BLaER1 (cell line): ENCODE measurements at regions not wholly inside any gene's neighbourhood (a gene's known extent, or its start where the extent isn't known, plus 50 kb on each side); places are given as distances from the start of the nearest gene placed in this dataset.

Experiments used
- H3K27ac ChIP-seq: shearing (Covaris generic); formaldehyde crosslinking; 2 replicates; pipeline ENCODE4 v1.8.1; 2022
- H3K27me3 ChIP-seq: shearing (Covaris generic); formaldehyde crosslinking; 2 replicates; pipeline ENCODE4 v1.8.1; 2022
- H3K36me3 ChIP-seq: shearing (Covaris generic); formaldehyde crosslinking; 2 replicates; pipeline ENCODE4 v1.8.1; 2022
- H3K4me1 ChIP-seq: shearing (Covaris generic); formaldehyde crosslinking; 2 replicates; pipeline ENCODE4 v1.8.1; 2022
- H3K4me2 ChIP-seq: shearing (Covaris generic); formaldehyde crosslinking; 2 replicates; pipeline ENCODE4 v1.8.1; 2022
- H3K4me3 ChIP-seq: shearing (Covaris generic); formaldehyde crosslinking; 2 replicates; pipeline ENCODE4 v1.8.1; 2022
- H3K9ac ChIP-seq: shearing (Covaris generic); formaldehyde crosslinking; 2 replicates; pipeline ENCODE4 v1.8.1; 2022
- H3K9me3 ChIP-seq: shearing (Covaris generic); formaldehyde crosslinking; 2 replicates; pipeline ENCODE4 v1.8.1; 2022
- H4K20me1 ChIP-seq: shearing (Covaris generic); formaldehyde crosslinking; 2 replicates; pipeline ENCODE4 v1.8.1; 2022
- Cebpa-rat ChIP-seq: shearing (Covaris generic); IDR thresholded peaks from 2 replicates; pipeline ENCODE4 v1.8.1; 2022

- no peaks in the 10 kb centered on the region for H3K36me3 ChIP-seq
- H3K27ac ChIP-seq, result no peak overlapping the region
- H3K4me1 ChIP-seq, result peaks cover 7% of the 10 kb centered on the region
- no peaks in the 10 kb centered on the region for H4K20me1 ChIP-seq
- H3K4me3 ChIP-seq, result no peak overlapping the region
- no peaks in the 10 kb centered on the region for H3K27me3 ChIP-seq
- no peak overlapping the region for H3K4me2 ChIP-seq
- no peak for TF ChIP-seq Cebpa-rat
- no peaks in the 10 kb centered on the region for H3K9me3 ChIP-seq
- H3K9ac ChIP-seq, result no peak overlapping the region
Measured at GRCh38 chr15:26176831-26177230, 313.7 kb upstream of the ATP10A start.

DNA sequence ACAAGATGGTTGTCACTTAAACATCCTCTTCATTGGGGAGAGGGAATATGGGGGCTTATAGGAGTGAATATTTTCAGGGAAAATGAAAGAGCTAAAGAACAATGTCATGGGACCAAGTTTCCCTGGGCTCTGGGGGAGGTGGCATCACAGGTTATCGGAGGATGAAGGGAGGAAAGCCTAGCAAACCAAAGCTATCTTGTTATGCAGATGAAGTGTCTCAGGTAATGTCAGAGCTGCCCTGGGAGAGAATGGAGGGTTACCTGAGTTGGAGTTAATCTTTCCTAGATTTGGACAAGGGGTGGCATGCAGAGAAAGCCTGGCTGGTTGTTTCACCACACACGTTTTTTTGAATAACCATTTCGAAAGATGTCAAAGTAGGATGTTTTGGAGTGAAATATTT lies 308.1 kb upstream of the ATP10A start:
- Histone ChIP-seq H3K27me3 (no peaks in the 10 kb centered on the region), H3K27ac (no peak overlapping the region), H3K4me1 (no peaks in the 10 kb centered on the region), H3K4me3 (no peak overlapping the region), H4K20me1 (no peaks in the 10 kb centered on the region), H3K36me3 (no peaks in the 10 kb centered on the region), H3K9me3 (no peaks in the 10 kb centered on the region), H3K9ac (no peak overlapping the region), H3K4me2 (no peak overlapping the region)
- no peak for TF ChIP-seq Cebpa-rat

DNA sequence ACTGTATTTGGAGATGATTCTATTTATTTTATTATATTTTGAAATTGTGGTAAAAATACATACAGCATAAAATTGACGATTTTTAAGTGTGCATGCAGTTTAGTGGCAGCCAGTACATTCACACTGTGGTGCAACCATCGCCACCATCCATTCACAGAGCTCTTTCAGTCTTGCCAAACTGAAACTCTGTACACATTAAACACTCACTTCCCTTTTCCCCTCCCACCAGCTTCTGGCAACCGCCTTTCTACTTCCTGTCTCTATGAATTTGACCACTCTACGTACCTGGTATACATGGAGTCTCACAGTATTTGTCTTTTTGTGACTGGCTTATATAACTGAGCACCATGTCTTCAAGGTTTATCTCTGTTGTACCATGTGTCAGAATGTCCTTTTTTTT lies 303.3 kb upstream of the ATP10A start:
- Histone ChIP-seq H3K27me3 (no peaks in the 10 kb centered on the region), H3K9me3 (no peaks in the 10 kb centered on the region), H4K20me1 (no peaks in the 10 kb centered on the region), H3K9ac (no peak overlapping the region), H3K27ac (no peak overlapping the region), H3K4me2 (no peak overlapping the region), H3K36me3 (no peaks in the 10 kb centered on the region), H3K4me1 (no peaks in the 10 kb centered on the region), H3K4me3 (no peak overlapping the region)
- no peak for TF ChIP-seq Cebpa-rat

DNA sequence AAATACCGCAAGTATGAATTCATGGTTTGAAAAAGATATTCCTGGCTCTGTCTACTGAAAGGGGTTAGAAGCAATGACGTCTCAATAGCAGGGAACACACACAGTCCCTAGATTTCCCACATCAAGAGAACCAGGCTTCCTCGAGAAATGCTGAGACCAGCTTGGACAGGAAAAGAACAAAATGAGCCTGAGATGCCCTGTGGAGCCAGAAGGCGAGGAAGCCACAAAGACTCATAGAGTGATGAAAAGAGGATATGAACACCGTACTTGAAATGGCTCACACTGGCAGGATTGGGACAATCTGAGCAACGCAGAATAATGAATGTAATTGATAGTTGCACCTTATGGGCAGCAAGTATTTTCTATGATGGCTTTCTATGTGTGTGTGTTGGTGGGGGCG lies 302.4 kb upstream of the ATP10A start:
- H3K4me3 ChIP-seq, result no peak overlapping the region
- no peak overlapping the region for H3K27ac ChIP-seq
- no peaks in the 10 kb centered on the region for H4K20me1 ChIP-seq
- H3K4me1 ChIP-seq, result no peaks in the 10 kb centered on the region
- no peaks in the 10 kb centered on the region for H3K36me3 ChIP-seq
- no peaks in the 10 kb centered on the region for H3K27me3 ChIP-seq
- H3K9me3 ChIP-seq, result no peaks in the 10 kb centered on the region
- H3K9ac ChIP-seq, result no peak overlapping the region
- no peak overlapping the region for H3K4me2 ChIP-seq
- no peak for TF ChIP-seq Cebpa-rat

DNA sequence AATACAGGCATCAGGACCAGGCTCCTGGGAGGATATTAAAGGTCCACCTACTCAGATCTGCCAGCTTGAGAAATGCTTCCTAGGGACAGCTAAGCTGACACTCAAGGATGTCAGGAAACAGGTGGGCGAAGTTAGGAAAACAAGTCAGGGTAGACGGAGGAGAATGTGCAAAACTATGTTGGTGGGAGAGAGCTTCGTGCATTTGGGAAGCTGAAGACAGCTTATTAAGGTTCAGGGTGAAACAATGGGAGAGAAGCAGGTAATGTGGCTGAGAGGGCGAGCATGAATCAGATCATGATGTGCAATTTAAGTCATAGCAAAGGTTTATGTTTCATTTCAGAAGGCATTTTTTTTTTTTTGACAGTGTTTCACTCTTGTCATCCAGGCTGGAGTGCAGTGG lies 297.2 kb upstream of the ATP10A start:
- H3K36me3 ChIP-seq, result no peaks in the 10 kb centered on the region
- no peaks in the 10 kb centered on the region for H3K4me1 ChIP-seq
- TF ChIP-seq Cebpa-rat, result no peak
- H4K20me1 ChIP-seq, result no peaks in the 10 kb centered on the region
- no peak overlapping the region for H3K4me3 ChIP-seq
- H3K4me2 ChIP-seq, result no peak overlapping the region
- no peaks in the 10 kb centered on the region for H3K27me3 ChIP-seq
- no peak overlapping the region for H3K9ac ChIP-seq
- no peak overlapping the region for H3K27ac ChIP-seq
- no peaks in the 10 kb centered on the region for H3K9me3 ChIP-seq

GRCh38 chr15:26158176-26158575 lies 295.0 kb upstream of the ATP10A start:
- Histone ChIP-seq H3K9me3 (peaks cover 3% of the 10 kb centered on the region; the same call in 1 of the 2 replicates), H4K20me1 (no peaks in the 10 kb centered on the region), H3K27me3 (no peaks in the 10 kb centered on the region), H3K27ac (no peak overlapping the region), H3K4me1 (no peaks in the 10 kb centered on the region), H3K4me2 (no peak overlapping the region), H3K36me3 (no peaks in the 10 kb centered on the region), H3K4me3 (no peak overlapping the region), H3K9ac (no peak overlapping the region)
- no peak for TF ChIP-seq Cebpa-rat

GRCh38 chr15:26157081-26157480 lies 294.0 kb upstream of the ATP10A start:
- TF ChIP-seq Cebpa-rat, result no peak
- peaks cover 4% of the 10 kb centered on the region; the same call in 1 of the 2 replicates for H3K9me3 ChIP-seq
- H4K20me1 ChIP-seq, result no peaks in the 10 kb centered on the region
- H3K36me3 ChIP-seq, result no peaks in the 10 kb centered on the region
- no peak overlapping the region for H3K9ac ChIP-seq
- H3K4me2 ChIP-seq, result no peak overlapping the region
- H3K4me3 ChIP-seq, result no peak overlapping the region
- H3K27ac ChIP-seq, result no peak overlapping the region
- no peaks in the 10 kb centered on the region for H3K27me3 ChIP-seq
- H3K4me1 ChIP-seq, result no peaks in the 10 kb centered on the region; the same call in 1 of the 2 replicates

GRCh38 chr15:26156051-26156450 lies 292.9 kb upstream of the ATP10A start:
- Histone ChIP-seq H3K9me3 (peaks cover 4% of the 10 kb centered on the region; the same call in 1 of the 2 replicates), H3K27me3 (no peaks in the 10 kb centered on the region), H3K36me3 (no peaks in the 10 kb centered on the region), H3K4me3 (no peak overlapping the region), H3K4me2 (no peak overlapping the region), H4K20me1 (no peaks in the 10 kb centered on the region), H3K9ac (no peak overlapping the region), H3K27ac (no peak overlapping the region), H3K4me1 (no peaks in the 10 kb centered on the region; the same call in 1 of the 2 replicates)
- TF ChIP-seq Cebpa-rat, result no peak

DNA sequence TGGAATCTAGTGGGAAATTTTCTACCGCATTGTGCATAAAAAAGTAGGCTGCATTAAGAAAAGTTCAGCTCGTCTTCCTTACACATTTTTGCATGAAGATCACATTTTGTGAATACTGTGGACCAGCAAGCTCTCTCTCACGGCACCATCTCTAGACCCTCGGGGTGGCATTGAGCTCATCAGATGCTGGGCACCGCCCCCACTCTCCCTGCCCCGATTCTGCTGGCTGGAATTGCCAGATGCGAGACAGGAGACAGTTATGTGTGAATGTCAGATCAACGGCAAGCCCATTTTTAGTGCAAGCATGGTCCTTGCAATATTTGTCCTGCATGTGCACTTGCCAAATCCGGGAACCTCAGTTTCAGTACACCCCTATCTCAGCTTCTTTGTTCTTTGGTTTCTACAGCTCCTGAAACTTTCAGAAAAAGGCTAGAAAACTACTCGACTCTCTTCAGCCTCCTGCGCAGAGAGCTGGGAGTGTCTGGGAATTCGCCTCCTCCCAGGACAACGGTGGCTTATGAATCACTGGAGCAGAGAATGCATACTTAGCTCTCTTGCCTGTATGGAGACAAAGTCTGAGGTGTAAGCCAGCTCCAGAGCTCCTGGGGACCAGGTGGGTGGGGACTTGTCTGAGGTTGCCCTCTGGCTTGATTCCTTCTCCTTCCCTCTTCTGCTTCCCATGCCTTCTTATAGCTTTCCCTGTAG lies 285.2 kb upstream of the ATP10A start:
- Histone ChIP-seq H3K4me2 (peak overlapping the region; percentile 27), H3K9me3 (peaks cover 3% of the 10 kb centered on the region; the same call in 1 of the 2 replicates), H3K9ac (no peak overlapping the region), H3K27ac (no peak overlapping the region), H3K27me3 (no peaks in the 10 kb centered on the region), H4K20me1 (no peaks in the 10 kb centered on the region), H3K4me1 (peaks cover 8% of the 10 kb centered on the region), H3K4me3 (no peak overlapping the region), H3K36me3 (no peaks in the 10 kb centered on the region)
- no peak for TF ChIP-seq Cebpa-rat

GRCh38 chr15:26146202-26146601 lies 283.1 kb upstream of the ATP10A start:
- Histone ChIP-seq H3K4me3 (no peak overlapping the region), H3K36me3 (no peaks in the 10 kb centered on the region), H3K9me3 (no peaks in the 10 kb centered on the region; the same call in 1 of the 2 replicates), H3K27ac (no peak overlapping the region), H3K9ac (no peak overlapping the region), H3K4me1 (peaks cover 13% of the 10 kb centered on the region), H3K27me3 (no peaks in the 10 kb centered on the region), H3K4me2 (no peak overlapping the region), H4K20me1 (no peaks in the 10 kb centered on the region)
- no peak for TF ChIP-seq Cebpa-rat

DNA sequence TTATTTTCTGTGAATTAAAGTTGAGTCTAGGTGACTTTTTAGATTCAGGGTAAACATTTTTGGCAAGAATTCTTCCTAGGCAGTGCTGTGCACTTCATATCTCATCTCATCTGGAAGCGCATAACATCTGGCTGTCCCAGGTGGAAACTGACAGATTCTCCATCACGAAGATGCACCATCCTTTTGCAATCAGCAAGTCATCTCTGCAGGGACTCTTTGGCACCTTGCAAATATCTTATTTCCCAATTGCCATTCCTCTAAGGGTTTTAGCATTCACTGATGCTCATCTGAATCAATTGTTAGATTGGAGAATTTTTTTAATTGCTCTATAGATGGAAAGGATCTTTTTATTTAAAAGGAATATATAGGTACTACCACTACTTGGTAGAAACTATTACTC lies 282.7 kb upstream of the ATP10A start:
- Histone ChIP-seq H3K4me3 (no peak overlapping the region), H3K27me3 (no peaks in the 10 kb centered on the region), H3K4me1 (peaks cover 13% of the 10 kb centered on the region), H3K36me3 (no peaks in the 10 kb centered on the region), H4K20me1 (no peaks in the 10 kb centered on the region), H3K9ac (no peak overlapping the region), H3K4me2 (no peak overlapping the region), H3K27ac (no peak overlapping the region), H3K9me3 (no peaks in the 10 kb centered on the region; the same call in 1 of the 2 replicates)
- TF ChIP-seq Cebpa-rat, result no peak
